ENCODE measurements at regions not wholly inside any gene's neighbourhood (a gene's known extent, or its start where the extent isn't known, plus 50 kb on each side); places are given as distances from the start of the nearest gene placed in this dataset.

DNA sequence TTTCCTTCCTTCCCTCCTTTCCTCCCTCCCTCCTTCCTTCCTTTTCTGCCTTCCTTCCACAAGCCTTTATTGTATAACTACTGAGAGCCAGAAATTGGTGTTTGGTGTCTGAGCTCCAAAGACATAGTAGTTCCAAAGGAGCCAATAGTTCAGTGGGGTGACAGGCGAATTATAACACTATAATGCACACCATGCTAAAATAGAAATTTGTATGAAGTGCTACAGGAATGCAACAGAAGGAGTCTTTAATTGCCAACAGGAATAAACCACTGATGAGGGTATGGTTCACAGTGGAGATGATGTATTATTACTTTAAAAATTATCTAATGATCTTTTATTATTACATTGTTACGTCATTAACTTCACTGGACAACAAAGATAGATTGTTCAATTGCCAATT lies 158.8 kb upstream of the SP8 start:
- DNase-seq (ENCODE audit: low spot score) = no peak

DNA sequence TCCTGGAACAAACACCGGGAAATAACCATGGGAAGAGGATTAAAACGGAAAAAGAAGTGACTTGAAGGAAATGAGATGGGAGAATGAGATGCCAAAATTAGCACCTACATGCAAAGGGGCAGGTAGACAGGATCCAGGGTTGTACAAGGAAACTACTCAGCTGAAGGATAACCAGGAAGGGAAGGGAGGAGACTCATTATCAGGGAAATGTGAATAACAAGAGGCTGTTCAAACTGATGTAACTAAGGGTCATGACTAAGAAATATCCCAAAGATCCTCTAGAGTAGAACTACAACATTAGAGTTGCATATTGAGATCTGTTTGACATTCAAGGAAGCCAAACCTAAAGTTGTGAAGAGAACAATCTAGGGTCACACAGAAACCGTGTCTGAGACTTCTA lies 166.2 kb upstream of the SP8 start:
- DNase-seq (ENCODE audit: low spot score) = no peak

DNA sequence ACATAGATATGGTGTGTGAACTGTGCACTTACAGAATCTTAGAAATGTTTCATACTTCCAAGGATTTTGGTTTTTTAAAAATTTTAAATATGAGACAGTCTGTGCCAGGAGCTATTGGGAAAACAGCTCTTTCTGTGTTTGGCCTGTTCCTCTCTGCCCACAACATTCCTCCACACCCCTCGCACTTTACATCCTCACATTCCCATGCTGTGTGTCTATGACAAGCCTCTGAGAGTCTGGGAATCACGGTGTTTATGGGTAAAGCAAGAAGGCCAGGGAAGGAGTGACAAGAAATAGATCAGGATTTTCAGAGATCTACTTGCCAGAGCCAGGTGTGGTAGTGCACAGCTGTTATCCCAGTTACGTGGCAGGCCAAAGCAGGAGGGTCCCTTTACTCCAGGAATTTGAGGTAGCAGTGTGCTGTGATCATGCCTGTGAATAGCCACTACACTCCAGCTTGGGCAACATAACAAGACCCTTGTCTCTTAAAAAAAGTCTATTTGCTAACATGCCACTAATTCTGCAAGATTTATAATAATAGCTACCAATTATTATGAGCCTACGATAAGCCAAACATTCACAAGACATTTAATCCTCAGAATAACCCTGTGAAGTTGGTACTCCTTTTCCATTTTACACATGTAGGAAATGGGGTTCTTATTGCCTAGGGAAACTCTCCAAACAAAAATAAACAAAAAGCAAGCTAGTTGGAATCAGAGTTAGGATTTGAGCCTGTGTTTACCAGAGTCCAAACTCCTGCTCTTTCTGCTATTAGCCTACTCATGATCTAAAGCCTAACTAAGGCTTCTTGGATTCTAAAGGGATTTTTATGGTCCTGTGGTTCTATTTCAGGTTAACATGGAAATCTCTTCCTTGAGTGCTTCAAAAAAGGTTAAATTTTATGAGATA lies 168.3 kb upstream of the SP8 start:
- no peak for DNase-seq (ENCODE audit: low spot score)

DNA sequence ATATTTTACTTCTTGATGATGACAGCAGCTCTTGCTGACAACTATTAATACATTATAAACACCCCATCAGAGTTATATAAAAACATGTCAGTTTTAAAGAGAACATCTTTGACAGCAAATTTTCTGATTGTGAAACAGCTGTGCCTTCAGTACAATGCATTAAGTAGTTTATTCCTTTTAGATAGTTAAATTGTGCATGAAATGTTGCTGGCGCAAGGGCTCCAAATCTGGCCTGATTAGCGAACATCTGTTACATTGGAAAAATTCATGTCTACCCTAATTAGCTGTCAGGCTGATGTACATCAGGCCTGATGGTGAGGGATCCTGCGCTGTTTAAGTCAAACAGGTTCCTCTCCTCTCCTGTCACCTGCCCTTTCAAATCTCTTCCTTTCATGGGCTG lies 171.9 kb upstream of the SP8 start:
- no peak for DNase-seq (ENCODE audit: low spot score)

DNA sequence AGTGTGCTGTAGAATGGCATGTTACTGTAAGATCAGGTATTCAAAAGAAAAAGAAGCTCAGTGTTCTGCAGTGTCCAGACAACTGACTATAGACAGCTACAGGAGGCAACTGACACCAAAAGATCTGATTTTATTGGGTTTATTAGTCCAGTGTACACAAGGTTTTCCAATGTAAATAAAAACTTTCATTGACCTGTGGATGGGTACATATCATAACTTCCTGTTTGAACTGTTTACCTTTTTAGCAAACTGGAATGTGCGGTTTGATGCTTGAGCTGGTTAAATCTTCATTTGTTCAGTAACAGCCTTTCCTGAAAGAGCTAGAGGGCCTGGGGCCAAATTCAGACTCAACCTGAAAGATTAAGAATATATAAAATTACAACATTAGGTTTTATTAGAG lies 172.6 kb upstream of the SP8 start:
- no peak for DNase-seq (ENCODE audit: low spot score)

DNA sequence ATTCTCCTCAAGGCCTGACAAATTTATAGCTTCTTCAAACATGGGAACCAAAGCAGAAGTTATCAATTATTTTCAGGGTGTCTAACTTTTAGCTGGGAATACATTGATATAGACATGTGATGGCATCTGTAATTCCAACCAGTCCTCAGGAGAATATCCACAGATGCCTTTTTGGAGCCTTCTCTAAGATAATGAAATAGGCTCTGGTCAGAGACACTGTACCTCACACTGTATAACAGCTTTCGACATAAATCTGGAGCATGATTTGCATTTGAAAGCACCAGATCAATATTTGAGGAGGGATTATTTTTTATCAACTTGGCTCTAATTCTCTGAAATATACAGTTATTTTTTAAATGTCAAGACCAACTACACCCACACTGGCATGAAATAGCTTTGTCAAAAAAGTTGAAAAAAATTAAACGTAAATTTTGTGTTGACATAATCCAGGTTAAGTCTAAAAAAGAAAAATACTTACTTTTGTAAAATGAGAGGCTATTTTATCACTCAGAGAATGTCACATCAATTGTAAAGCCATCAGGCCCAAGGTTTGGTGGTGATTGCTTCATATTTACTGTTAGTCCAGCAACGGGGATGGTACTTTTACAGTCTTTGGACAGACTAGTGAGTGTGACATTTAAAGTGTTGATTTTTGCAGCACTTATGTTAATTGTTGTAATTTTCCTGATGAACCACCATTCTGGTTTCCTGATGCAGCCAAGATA lies 177.0 kb upstream of the SP8 start:
- no peak for DNase-seq (ENCODE audit: low spot score)

DNA sequence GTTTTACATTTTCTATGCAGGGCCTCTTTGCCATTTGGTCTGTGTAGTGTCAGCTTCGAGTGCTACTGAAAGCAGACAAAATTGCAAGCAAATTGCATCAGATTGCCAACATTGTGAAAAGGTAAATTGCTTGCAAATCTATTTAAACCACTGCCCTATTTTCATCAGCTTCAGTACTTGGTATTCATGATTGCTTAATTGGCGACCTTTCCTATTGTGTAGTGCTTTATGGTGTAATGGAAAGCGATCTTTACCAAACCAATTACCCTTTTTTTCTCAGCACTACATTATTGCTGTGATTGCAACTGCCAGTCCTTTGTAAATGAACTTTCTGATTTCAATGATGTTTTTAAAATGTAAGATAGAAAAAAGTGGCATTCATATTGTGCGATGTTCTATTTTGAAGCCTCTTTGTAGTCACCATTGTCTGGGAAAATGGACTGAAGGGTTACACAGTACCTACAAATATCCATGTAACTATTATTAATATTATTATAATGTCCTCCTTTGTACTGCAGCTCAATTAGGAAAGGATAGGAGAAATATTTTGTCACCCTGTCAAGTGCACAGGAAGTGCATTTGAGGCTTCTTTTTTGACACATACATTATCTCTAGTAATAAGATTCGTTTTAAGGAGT lies 177.7 kb upstream of the SP8 start:
- DNase-seq (ENCODE audit: low spot score) = no peak

DNA sequence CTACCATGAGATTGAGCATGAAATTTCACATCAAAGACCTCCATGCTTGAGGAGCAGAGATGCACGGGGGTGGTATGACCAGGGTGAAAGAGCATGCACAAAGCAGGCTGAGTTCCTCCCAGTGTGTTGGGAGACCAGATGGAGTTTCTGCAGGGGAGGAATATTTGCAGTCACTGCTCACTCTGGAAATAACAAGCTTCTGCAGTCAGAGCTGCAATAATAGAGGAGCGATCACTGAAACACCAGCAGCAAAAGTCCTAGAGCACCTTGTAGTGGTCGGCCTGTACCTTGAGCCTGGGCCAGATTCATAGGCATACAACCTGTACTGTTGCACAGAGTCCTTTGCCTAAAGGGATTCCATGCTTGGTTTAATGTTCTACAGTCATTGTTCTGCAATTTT lies 184.5 kb upstream of the SP8 start:
- no peak for DNase-seq (ENCODE audit: low spot score)

DNA sequence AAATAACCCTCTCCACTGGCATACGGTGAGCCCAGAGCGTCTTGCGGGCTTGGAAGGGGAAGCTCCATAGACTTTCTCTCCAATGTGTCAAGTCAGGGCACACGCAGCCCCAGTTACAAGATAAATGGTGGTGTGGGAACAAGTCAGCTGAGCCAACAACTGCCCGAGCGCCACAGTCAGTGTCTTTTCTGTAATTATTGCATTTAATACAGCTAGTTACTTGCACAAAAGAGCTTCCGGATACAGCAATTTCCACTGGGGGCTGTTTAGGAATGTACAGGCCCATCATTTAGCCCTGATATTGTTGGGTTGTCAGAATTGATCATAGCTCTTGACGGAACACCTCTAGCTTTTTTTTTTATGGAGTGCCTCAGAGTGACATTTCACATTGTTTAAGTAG lies 193.5 kb upstream of the SP8 start:
- DNase-seq (ENCODE audit: low spot score) = no peak

DNA sequence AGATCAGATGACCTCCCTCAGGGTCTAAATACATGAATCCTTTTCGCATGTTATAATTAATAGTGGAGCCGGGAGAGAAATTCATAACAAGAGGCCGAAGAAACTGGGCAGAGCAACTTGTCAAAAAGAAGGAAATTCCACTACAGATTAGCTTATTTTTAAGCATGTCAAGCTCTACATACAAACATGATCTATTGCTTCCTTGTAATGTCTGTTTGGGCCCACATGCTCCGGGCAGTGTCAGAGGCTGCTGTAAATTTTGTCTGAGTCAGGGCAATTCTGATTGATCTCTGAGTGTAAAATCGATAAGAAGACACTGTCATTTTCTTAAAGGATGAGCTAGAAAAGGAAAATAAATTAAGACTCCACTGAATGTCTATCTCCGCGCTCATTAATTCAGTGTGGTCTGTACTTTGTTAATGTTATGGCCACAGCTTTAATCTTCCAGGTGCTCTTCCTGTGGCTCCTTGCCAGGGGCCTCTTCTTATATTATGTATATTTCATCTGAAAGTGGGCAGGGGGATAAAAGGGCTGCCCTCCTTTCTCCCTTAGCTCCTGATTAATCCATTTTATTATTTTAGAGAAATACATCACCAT lies 194.1 kb upstream of the SP8 start:
- no peak for DNase-seq (ENCODE audit: low spot score)

DNA sequence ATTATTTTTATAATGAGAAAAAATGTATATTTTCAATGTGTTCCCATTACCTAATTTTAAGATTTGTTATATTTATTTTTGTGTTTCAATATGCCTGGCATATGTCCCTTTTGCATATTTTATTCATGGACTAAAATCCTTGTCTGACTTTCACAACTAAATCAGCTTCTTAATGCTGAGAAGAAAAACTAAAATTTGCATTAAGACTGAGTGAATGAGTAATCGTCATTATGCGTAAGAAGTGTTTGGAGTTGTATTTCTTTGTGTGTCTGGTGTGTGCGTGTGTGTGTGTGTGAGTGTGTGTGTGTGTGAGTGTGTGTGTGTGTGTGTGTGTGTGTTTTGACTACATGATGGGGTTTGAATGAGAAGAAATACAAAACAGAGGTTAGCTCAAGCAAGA lies 201.7 kb upstream of the SP8 start:
- no peak for DNase-seq (ENCODE audit: low spot score)

DNA sequence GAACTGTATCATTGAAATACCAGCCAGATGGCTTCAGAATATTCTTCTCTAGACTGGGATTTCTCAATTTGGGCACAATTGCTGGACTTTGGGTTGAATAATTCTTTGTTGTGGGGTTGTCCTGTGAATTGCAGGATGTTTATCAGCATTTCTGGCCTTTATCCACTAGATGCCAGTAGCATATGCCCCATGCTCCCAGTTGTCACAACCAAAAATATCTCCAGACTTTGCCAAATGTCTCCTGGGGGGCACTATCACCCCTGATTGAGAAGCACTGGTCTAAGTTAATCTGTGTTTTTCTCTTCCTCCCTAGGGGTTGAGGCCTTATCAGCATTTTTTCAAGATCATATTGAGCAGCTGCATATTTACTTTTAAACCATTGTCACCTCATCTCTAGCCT lies 204.9 kb upstream of the SP8 start:
- no peak for DNase-seq (ENCODE audit: low spot score)

DNA sequence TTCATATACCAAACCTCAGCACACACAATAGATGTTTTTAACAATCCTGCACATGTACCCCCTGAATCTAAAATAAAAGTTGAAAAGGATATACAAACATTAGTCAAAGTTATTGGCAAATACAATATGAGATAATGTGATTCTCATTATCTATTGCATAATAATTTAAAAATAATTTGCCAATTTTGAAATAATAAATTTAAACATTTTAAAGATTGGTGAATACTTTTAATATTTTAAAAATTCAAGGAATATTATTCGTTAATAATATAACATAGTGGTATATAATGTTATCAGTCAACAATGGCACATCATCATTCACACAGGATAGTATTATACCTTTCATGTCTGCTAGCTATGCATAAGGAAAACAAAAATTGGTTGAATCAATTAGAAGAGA lies 207.0 kb upstream of the SP8 start:
- DNase-seq (ENCODE audit: low spot score) = no peak

DNA sequence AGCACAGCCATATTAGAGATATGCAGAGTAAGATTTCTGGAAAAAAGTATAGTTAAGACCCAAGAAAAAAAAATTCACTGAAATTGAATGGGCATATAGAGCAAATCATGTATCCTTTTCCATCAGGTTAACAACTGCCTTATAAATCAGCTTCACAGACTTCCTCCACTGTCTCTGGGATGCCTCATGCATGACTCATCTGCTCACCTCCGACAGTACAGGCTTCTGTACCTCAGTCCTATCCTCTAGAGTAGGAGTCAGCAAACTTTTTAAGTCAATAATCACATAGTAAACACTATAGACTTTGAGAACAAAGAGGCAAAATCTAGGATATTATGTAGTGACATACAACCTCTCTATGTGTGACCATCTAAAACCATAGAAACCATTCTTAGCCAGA lies 211.6 kb upstream of the SP8 start:
- no peak for DNase-seq (ENCODE audit: low spot score)

DNA sequence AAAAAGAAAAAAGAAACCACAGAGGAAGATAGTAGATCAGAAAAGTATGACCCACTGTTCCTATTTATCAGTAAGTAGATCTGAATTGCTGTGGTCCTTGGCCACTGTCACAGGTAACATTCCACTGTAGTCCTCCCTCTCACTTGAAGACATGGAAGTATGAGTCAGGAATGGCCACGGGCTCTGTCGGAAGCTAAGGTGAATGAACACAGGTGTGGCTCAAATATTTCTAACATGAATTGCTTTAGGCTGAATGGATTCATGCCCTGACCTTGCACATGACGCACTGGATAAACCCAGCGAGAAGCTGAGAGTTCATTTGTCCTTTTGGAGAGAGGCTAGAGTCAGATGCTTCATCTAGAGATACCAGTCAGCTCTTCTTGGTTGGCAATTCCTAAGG lies 224.5 kb upstream of the SP8 start:
- no peak for DNase-seq (ENCODE audit: low spot score)

DNA sequence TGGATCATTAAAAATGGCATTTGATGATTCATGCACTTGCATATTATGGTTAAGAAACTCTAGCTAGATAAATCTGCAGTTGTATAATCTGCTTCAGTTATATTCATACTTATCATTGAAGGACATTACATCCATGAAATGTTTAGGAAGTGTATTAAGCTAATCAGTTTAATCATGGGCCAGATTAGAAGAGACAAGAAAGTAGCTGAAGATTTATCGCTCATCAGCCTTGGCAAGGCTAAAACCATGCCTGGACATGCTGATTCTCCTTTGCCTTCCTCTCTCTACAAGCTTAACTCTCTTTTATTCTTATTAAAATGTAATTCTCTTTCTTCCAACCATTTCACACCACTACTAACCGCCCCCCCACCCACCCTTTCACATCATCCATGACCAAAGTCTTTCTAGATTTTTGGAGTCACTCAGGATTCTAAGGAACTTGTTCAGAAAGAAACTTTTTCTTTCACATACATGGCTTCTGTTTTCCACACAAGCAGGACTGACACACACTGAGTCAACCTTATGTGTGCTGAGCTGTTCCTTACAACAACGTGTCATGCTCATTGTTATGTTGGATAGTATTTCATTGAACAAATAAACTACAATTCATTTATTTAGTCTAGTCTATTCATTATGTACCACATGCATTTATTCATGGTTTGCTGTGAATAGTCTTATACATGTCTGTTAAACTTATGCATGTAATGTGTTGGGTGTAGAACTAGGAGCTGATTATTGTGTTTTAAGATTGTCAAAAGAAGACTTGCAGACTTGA lies 227.3 kb upstream of the SP8 start:
- no peak for DNase-seq (ENCODE audit: low spot score)

DNA sequence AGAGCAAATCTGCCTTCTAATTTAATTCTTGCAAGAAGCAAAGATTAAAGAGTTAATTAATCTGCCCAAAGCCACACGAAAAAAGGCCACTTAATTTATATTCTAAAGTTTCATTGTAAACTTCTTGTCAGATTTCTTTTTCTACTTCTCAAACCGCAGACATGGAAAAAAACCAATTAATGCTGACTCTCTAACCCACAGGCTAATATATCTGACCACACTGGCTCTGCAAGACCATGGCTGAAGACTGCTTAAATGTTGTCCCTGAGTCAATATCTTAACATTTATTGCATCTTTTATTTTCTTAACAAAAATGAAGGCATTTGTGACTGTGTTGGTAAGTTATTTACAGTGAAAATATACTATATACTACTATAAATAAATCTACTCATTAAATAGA lies 234.0 kb upstream of the SP8 start:
- no peak for DNase-seq (ENCODE audit: low spot score)

DNA sequence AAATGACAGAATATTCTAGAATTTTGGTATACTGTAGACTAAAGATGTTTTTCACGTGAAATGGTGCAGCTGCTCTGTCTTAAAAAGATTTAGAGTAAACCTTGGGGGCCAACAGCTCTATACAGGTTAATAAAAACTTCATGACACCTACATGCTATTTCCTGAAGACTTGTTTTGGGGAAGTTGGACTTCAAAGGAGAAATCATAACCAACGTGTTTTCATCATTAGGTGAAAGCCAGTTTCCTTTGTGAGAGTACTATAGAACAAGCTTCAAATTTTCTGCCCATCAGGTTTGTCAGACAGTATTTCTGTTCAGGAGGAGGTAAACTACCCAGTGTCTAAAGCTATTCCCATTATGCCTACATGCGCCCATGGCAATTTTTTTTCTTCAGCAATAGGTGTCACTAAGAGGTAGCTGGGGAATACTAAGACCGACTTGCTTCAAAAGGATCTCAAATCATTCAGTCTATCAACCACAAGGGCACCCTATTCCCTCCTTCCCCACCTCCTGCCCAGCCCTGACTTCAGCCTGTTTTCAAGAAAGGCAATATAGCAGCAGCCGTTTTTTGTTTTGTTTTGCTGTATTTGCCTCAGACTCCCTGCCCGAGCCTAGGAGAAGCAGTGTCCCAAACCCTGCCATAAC lies 237.3 kb upstream of the SP8 start:
- no peak for DNase-seq (ENCODE audit: low spot score)

DNA sequence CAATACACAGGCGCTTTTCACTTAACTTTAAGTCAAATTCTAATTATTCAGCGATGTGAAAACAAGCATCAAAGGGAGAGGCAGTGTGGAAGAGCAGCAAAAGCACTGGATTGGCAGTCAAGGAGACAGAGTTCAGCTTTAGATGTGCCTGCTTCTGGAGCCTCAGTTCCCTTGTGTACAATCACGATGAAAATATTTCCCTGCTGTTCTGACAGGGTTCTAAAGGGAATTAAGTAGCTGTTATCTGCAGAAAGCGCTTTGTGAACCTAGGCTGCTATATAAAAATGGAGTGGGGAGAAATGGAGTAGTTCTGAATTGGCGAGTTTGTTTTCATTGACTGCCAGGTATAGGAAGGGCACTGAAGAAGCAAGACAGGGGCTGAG lies 237.8 kb upstream of the SP8 start:
- no peak for DNase-seq (ENCODE audit: low spot score)

DNA sequence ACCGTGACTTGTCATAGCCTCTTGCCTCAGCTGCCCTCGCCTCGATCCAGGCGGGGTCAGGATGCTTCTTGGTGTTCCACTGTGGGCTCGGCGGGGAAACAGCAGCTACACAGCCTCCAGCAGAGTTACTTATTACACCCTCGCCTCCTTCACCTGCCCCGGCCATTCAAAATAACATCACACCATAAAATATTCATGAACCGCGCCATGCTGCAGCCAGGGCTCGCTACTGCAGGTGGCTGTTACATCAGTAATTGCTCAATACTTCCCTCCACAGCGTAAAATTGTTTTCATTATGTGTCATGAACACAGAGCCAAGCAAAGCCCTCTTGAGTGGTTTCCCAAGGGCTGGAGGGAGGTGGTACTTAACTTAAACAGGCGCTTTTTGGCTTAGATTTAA lies 241.5 kb upstream of the SP8 start:
- no peak for DNase-seq (ENCODE audit: low spot score)

DNA sequence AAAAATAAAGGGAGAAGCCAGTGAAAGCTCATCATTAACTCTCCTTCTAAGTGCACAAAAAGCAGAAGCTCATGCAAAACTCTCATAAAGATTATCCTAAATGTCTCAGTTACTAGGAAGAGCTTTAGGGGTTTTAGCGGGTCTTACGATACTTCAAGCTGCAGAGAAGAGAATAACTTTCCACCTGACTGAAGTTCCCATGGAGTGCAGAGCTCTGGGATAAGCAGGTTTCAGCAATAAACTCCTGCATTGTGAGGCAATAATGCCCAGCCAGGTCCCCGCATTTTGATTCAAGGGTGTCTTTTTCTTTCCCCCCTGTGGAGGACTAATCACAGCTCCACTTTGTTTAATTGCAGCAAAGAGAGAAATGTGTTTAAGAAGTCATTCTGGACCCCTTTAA lies 241.9 kb upstream of the SP8 start:
- no peak for DNase-seq (ENCODE audit: low spot score)

DNA sequence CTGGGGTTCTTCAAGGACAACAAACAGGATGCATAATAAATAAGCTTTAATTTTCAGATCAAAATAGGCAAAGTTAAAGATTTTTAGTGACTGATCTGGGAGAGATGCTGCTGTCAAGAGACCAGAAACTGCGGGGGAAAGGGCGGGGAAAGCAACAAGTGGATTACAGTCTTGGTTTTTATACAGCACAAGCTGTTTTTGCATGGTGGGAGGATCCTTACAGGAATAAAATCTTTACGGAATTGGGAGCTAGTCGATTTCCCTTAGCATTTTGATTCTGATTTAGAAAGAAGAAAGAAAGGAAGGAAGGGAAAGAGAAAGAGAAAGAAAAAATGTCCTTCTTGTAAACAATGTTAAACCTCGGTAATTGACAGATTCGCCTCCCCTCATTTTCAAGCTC lies 242.3 kb upstream of the SP8 start:
- DNase-seq (ENCODE audit: low spot score) = no peak

Data from hematopoietic multipotent progenitor cell treated with erythropoietin and hydrocortisone succinate and interleukin-3 and kit ligand, for 15 days (in vitro differentiated cells).